ENCODE measurements at regions not wholly inside any gene's neighbourhood (a gene's known extent, or its start where the extent isn't known, plus 50 kb on each side); places are given as distances from the start of the nearest gene placed in this dataset.
"Not testable (repeated sequence)": the region's sequence is repeated elsewhere in the genome, so short reads cannot be mapped to it uniquely, and the experiment has no call there.

- not testable (repeated sequence) for TF ChIP-seq CTCF (IDR thresholded peaks at IDR 0.05; ENCODE audit: insufficient read depth, low read depth, low read length); EZH2 (IDR thresholded peaks at IDR 0.05; ENCODE audit: insufficient read depth, low read length)
These were observed 62.0 kb upstream of the ZNG1F start for GRCh38 chr9:41251101-41251500.

Data from astrocyte (in vitro differentiated cells and primary cell).